Activated CD4-positive, CD25-positive, alpha-beta regulatory T cell treated with anti-CD3 and anti-CD28 coated beads, Interleukin-2, amount 50 U/mL, for 16 hours (primary cell): ENCODE measurements at regions not wholly inside any gene's neighbourhood (a gene's known extent, or its start where the extent isn't known, plus 50 kb on each side); places are given as distances from the start of the nearest gene placed in this dataset.
"Not testable (repeated sequence)": the region's sequence is repeated elsewhere in the genome, so short reads cannot be mapped to it uniquely, and the experiment has no call there.

Experiments used
- DNase-seq: peaks from one replicate; pipeline ENCODE4 v3.0.0-alpha.2; 2020; ENCODE audit warnings: low read depth, low spot score

GRCh38 chr14:65153101-65153500, 50.8 kb upstream of the MAX start:
- no peak for DNase-seq

DNA sequence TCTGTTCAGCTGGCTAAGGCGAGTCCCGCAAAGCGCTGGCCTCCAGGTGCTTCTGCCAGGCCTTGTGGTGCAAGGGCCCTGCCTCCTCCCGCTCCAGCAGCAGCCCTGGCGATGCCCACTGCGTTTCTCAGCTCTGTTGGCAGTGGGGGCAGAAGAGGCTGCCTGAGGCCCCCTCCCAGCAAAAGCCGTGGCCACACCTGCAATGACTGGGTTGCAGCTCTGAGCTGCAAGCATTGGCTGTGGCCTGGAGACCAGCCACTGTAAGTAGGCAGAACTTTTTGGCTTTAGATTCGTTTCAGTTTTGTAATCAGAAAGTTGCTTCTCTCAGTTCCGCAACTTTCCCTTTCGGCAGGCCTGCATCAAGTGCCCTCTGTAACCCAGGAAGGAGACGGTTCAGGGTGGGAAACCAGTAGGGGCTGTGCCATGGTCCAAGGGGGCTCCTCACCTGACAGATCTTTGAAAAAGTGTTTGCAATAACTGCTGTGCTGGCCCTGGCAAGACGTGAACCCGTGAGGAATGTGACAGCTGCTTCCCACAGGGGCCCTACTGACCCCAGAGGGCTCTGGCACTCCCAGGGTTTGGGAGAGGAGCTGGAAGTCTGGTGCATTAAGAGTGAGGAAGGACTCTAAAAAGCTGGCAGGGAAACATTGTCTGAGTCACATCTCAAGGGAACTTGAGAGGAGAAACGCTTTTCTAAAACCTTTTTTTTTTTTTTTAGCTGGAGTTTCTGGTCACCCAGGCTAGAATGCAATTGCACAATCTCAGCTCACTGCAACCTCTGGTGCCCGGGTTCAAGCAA, 54.5 kb upstream of the MAX start:
- no peak for DNase-seq

- DNase-seq: no peak
Measured at GRCh38 chr14:65159281-65160062, 57.2 kb upstream of the MAX start.

DNA sequence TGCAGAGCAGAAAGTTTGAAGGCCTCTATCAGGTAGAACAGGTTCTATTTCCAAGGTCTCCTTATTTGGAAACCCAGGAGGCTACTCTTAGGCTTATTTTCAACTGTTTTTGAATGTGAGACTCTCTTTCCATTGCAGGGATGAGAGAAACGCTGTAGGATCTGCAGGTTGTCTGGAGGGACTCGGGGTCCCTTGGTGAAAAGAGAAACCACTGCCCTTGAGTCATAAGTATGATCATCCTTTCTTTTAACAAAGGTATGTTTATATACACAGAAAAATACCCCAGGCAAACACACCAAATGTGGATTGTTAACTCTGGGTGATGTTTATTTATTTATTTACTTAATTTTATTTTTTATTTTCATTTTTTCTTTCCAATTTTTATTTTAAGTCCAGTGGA, 57.8 kb upstream of the MAX start:
- no peak for DNase-seq

GRCh38 chr14:65162031-65162430, 59.7 kb upstream of the MAX start:
- no peak for DNase-seq

DNA sequence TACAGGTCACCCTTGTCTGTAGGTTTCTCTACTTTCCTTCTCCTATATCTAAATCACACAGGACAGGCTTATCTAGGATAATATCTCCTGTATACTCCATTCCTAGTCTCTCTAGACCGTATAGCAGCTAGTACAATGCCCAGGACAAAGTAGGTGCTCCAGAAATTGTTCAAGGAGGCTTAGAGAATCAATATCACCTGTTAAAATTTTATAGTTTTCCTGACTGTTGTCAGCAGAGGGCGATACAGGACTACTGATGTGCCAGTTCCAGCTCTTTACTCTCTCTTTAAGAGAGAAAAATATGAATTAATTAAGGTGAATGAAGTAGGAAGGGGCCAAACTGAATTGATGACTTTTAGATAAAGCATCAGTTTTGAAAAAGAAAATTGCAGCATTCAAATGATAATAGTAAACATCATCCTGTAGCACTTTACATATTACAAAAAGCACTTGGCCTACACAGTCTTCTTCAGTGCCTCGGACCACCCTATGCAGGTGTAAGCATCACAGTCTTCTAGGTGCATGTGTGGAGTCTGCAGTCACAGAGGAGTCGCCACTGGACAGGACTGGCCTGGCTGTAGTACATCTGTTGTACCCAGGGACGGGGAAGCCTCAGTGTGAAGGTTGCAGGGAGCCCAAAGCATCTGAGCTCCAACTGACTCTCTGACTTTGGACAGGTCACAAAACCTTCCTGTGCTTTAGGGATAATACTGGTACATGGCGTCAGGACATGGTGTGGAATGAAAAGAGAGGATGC, 61.9 kb upstream of the MAX start:
- DNase-seq: no peak

DNA sequence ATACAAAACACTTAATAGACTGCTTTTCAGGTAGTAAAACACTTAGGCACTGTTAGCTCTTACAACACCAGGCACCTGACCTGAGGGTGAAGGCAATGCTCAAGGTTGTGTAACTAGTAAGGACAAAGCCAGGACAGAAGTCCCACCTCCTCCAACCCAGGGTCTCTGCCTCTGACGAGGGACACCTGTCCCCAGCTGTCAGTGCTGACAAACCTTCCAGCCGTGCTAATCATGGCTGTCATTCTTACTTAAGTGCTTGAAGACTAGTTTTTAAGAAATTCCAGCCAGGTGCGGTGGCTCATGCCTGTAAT, 62.5 kb upstream of the MAX start:
- DNase-seq: no peak

DNA sequence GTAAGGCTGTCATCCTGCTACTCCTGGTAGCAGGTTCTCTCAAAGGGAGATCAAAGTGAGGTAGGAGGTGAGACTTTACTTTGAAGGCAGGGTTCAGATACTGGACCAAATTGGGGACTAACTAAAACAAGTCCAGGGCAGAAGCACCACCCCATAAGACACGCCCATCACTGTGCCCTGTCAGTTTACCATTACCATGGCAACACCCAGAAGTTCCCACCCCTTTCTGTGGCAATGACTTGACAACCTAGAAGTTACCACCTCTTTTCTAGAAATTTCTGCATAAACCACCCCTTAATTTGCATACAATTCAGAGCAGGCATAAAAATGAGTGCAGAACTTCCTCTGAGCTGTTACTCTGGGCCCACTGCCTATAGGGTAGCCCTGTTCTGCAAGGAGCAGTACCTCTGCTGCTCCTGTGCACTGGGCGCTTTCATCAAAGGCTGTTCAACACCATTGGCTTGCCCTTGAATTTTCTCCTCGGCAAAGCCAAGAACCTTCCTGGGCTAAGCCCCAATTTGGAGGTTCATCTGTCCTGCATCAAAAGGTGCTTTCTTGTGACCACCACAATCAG, 64.8 kb upstream of the MAX start:
- no peak for DNase-seq

GRCh38 chr14:65168840-65169239, 66.5 kb upstream of the MAX start:
- no peak for DNase-seq

- no peak for DNase-seq
Measured at GRCh38 chr14:65169351-65169750, 67.0 kb upstream of the MAX start.

- DNase-seq: no peak
Measured at GRCh38 chr14:65170318-65170717, 68.0 kb upstream of the MAX start.

GRCh38 chr14:65170768-65171507, 68.6 kb upstream of the MAX start:
- DNase-seq: no peak

DNA sequence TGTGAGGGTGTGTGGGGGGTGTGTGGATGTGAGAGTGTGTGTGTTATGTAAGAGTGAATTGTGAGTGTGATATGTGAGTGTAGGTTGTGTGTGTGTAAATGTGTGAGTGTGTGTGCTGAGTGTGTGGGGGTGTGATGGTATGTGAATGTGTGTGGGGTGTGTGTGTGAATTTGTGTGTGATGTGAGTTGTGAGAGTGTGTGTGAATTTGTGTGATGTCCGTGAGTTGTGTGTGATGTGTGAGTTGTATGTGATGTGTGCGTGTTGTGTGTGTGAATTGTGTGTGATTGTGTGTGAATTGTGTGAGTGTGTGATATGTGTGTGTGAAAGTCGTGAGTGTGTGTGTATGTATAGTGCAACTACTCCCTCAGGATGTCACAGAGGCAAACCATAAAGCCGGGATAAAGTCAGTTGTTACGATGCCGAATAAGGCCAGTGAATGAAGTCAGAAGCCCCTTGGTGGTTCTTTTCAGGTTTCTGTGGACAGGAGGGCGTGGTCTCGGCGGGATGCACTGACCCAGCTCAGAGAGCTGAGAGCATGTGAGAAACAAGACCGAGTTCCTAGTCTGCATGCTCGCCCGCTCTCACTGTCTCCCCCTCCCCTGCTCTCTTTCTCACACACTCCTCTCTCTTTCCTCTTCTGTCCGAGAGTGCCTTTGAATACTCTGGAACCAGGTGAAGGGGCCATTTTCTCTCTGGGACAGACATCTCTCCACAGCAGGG, 71.8 kb upstream of the MAX start:
- DNase-seq: no peak

DNA sequence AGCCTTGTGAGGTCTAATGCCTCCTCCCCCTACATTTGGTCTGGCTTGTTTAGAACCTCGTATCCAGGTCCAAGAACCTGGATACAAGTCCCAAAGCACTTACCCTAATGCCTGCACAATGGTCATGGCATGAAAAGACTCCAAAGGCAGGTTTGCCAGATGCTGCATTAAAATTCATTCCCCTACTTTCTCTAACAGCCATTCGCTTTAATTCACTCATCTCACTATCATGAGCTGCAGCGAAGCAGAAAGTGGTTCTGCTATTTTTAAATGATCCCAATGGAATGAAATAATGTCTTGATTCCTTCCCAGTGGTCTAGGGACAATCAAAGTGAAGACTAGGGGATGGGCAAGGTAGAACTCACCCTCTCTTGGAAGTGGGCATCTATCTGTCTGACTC, 72.5 kb upstream of the MAX start:
- DNase-seq: no peak

DNA sequence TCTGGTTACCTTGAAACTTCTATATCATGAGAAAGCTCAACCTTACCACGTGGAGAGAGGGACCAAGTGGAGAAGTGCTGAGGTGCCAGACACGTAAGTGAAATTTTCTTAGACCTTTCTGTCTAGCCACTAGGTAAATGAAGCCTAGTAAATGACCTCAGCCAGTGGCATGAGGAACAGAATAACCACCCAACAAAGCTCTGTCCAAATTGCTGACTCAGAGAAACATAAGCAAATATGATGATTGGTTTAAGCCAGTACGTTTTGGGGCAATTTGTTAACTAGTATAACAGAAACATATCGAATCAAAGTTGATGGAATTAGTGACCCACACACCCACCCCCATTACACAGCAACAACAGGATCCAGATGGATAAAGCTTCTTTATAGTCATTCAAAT, 75.2 kb upstream of the MAX start:
- DNase-seq: no peak

DNA sequence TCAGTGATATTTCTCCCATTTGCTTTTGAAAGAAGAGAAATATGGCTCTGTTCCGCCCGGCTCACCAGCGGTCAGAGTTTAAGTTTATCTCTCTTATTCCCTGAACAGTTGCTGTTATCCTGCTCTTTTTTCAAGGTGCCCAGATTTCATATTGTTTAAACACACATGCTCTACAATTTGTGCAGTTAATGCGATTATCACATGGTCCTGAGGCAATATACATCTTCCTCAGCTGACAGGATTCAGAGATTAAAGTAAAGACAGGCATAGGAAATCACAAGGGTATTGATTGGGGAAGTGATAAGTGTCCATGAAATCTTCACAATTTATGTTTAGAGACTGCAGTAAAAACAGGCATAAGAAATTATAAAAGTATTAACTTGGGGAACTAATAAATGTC, 76.9 kb upstream of the MAX start:
- DNase-seq: not testable (repeated sequence)

GRCh38 chr14:65179918-65180724, 77.8 kb upstream of the MAX start:
- peak; percentile 4 for DNase-seq

- DNase-seq: no peak
Measured at GRCh38 chr14:65180725-65181025, 78.4 kb upstream of the MAX start.

DNA sequence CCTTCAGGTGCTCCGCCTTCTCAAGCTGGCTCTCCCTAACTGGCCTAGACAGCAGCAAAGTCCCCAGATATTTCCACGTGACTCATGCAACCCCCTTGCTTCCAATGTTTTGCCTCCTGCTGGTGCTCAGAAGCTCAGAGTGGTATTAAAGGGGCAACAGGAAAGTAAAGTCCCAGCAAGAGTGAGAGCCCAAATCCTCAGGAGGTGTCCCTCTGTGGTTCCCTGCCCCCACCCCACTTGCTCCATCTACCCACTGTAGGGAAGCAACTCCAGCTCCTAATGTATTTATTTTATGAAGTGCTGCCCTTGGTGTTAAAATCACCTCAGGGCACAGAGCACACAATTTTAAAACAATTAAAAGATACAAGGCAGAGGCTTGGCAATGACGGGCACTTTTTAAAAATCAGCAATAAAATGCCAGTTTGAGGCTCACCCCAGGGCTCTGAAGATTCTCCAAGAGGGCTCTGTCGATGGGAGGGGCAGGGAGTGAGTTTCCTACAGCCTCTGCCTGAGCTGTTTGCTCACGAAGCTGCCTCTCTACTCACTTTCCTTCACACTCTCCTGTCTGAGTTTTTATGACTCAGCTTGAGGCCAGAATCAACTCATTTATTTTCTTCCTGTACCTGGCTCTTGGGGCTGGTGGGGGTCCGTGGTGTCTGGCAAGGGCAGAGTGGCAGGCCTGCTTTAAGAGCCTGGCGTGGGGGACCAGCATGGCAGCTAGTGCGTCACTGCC, 81.9 kb upstream of the MAX start:
- DNase-seq: no peak

DNA sequence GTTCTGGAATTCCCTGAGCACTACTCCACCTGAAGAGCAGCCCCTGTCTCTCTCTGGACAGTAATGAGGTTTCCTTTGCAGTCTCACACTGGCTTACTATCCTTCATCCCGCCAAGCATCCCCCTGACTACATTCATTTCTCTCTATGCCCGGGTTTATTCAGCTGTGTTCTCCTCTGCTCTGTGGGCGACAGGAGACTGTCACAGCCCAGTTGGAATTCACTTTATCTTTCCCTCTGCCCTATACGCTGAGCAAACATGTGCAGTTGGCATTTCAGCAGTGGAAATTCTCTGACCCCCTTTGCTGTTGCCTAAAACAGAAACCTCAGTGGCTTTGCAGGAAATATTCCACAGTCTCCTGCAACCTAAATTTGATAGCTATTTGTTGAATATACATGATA, 83.5 kb upstream of the MAX start:
- no peak for DNase-seq
